T-helper 17 cell (primary cell): ENCODE measurements at regions not wholly inside any gene's neighbourhood (a gene's known extent, or its start where the extent isn't known, plus 50 kb on each side); places are given as distances from the start of the nearest gene placed in this dataset.
"Not testable (repeated sequence)": the region's sequence is repeated elsewhere in the genome, so short reads cannot be mapped to it uniquely, and the experiment has no call there.

Source experiments
- ATAC-seq: fragments of 150-1000 bp; cut with Tn5 transposase; 2 replicates; pipeline ENCODE4 v1.10.0; 2021; ENCODE audit warnings: mild to moderate bottlenecking, moderate library complexity
- DNase-seq, 3 donors: peaks; one replicate each; pipeline versions ENCODE4 v3.0.0 to v3.0.0-alpha.2; 2020 to 2021
- H3K9me3 ChIP-seq: one replicate; pipeline ENCODE4 v1.7.0; 2013; ENCODE audit warnings: low read length, mild to moderate bottlenecking; ENCODE audit not compliant: control insufficient read depth, poor library complexity, severe bottlenecking
- H3K27ac Mint-ChIP-seq: one replicate; pipeline ENCODE4 v1.8.0; 2022; ENCODE audit warnings: mild to moderate bottlenecking, moderate library complexity, mixed read lengths
- H3K27me3 Mint-ChIP-seq: one replicate; pipeline ENCODE4 v1.8.0; 2022; ENCODE audit warnings: mixed read lengths
- H3K36me3 Mint-ChIP-seq: one replicate; pipeline ENCODE4 v1.8.0; 2022; ENCODE audit warnings: low read depth, mixed read lengths
- H3K4me1 Mint-ChIP-seq: one replicate; pipeline ENCODE4 v1.8.0; 2022; ENCODE audit warnings: mild to moderate bottlenecking, mixed read lengths
- H3K4me3 Mint-ChIP-seq: one replicate; pipeline ENCODE4 v1.8.0; 2022; ENCODE audit warnings: mild to moderate bottlenecking, moderate library complexity, mixed read lengths

DNA sequence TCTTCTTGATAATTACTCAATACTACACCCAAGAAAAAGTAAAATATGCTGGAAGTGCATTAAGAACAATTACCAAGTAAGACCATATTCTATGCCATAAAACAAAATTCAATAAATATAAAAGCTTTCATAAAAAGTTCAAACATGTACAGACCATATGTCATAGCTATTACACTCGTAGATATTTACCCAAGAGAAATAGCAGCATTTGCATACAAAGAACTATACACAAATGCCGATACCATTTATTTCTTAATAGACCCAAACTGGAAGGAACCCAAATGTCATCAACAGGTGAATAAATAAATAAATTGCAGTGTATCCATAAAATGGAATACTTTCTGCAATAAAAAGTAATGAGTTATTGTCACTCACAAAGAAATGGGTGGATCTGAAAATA, 78.3 kb upstream of the SLC16A7 start:
- H3K9me3 ChIP-seq = no peaks in the 10 kb centered on the region
- ATAC-seq (no peak), DNase-seq (no peak)
- Mint-ChIP-seq H3K4me1 (peaks cover 5% of the 10 kb centered on the region), H3K27me3 (peaks cover 6% of the 10 kb centered on the region), H3K4me3 (no peak overlapping the region), H3K27ac (no peak overlapping the region), H3K36me3 (peaks cover 2% of the 10 kb centered on the region)

GRCh38 chr12:59500915-59501314, 94.9 kb upstream of the SLC16A7 start:
- peaks cover 7% of the 10 kb centered on the region for H3K4me1 Mint-ChIP-seq
- no peak for DNase-seq

DNA sequence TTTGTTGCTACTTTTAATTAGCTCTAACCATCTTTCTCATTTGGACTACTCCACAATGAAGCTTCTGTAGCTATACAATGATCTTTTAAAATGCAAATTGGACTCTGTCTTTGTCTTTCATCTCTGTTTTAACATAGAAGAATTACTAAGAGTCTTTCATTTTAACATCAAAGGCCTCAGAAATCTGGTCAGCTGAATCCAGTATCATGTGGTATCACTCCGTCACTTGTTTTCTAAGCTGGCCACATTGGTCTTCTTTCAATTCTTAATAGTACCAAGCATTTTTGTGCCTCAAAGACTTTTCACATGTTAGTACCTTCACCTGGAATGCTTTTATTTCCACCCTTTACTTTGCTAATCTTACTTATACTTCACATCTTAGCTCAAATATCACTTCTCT, 95.5 kb upstream of the SLC16A7 start:
- no peaks in the 10 kb centered on the region for H3K9me3 ChIP-seq
- no peak overlapping the region for H3K4me3 Mint-ChIP-seq
- H3K4me1 Mint-ChIP-seq = peaks cover 7% of the 10 kb centered on the region
- ATAC-seq = no peak
- no peak for DNase-seq
- H3K36me3 Mint-ChIP-seq = peaks cover 2% of the 10 kb centered on the region
- H3K27me3 Mint-ChIP-seq = no peaks in the 10 kb centered on the region
- H3K27ac Mint-ChIP-seq = no peak overlapping the region

More at GRCh38 chr12:59500915-59501314, 94.9 kb upstream of the SLC16A7 start:
- Mint-ChIP-seq H3K27me3 (no peaks in the 10 kb centered on the region), H3K36me3 (peaks cover 2% of the 10 kb centered on the region), H3K4me3 (no peak overlapping the region), H3K27ac (no peak overlapping the region)
- no peak for ATAC-seq
- no peaks in the 10 kb centered on the region for H3K9me3 ChIP-seq

- ATAC-seq = no peak
- no peaks in the 10 kb centered on the region for H3K27me3 Mint-ChIP-seq
- peaks cover 7% of the 10 kb centered on the region for H3K4me1 Mint-ChIP-seq
- no peak overlapping the region for H3K4me3 Mint-ChIP-seq
- H3K27ac Mint-ChIP-seq = no peak overlapping the region
- peaks cover 2% of the 10 kb centered on the region for H3K36me3 Mint-ChIP-seq
- H3K9me3 ChIP-seq = no peaks in the 10 kb centered on the region
- DNase-seq = no peak
These were observed 96.1 kb upstream of the SLC16A7 start for GRCh38 chr12:59499774-59500173.

GRCh38 chr12:59494617-59495016, 101.2 kb upstream of the SLC16A7 start:
- Mint-ChIP-seq H3K27ac (no peak overlapping the region), H3K4me1 (no peaks in the 10 kb centered on the region), H3K36me3 (no peaks in the 10 kb centered on the region), H3K4me3 (no peak overlapping the region), H3K27me3 (no peaks in the 10 kb centered on the region)
- H3K9me3 ChIP-seq = no peaks in the 10 kb centered on the region
- no peak for DNase-seq
- no peak for ATAC-seq

GRCh38 chr12:59491877-59492276, 104.0 kb upstream of the SLC16A7 start:
- DNase-seq = no peak
- Mint-ChIP-seq H3K4me1 (no peaks in the 10 kb centered on the region), H3K36me3 (no peaks in the 10 kb centered on the region), H3K27me3 (no peaks in the 10 kb centered on the region), H3K4me3 (no peak overlapping the region), H3K27ac (no peak overlapping the region)
- H3K9me3 ChIP-seq = no peaks in the 10 kb centered on the region
- no peak for ATAC-seq

- H3K9me3 ChIP-seq = no peaks in the 10 kb centered on the region
- no peaks in the 10 kb centered on the region for H3K27me3 Mint-ChIP-seq
- H3K4me3 Mint-ChIP-seq = no peak overlapping the region
- no peak overlapping the region for H3K27ac Mint-ChIP-seq
- H3K4me1 Mint-ChIP-seq = no peaks in the 10 kb centered on the region
- ATAC-seq (no peak), DNase-seq (no peak)
- H3K36me3 Mint-ChIP-seq = no peaks in the 10 kb centered on the region
These were observed 109.0 kb upstream of the SLC16A7 start for GRCh38 chr12:59486827-59487226.

GRCh38 chr12:59484575-59484974, 111.3 kb upstream of the SLC16A7 start:
- no peak for ATAC-seq
- DNase-seq = no peak
- H3K27ac Mint-ChIP-seq = no peak overlapping the region
- no peak overlapping the region for H3K4me3 Mint-ChIP-seq
- H3K36me3 Mint-ChIP-seq = no peaks in the 10 kb centered on the region
- H3K27me3 Mint-ChIP-seq = no peaks in the 10 kb centered on the region
- no peaks in the 10 kb centered on the region for H3K4me1 Mint-ChIP-seq
- H3K9me3 ChIP-seq = no peaks in the 10 kb centered on the region

DNA sequence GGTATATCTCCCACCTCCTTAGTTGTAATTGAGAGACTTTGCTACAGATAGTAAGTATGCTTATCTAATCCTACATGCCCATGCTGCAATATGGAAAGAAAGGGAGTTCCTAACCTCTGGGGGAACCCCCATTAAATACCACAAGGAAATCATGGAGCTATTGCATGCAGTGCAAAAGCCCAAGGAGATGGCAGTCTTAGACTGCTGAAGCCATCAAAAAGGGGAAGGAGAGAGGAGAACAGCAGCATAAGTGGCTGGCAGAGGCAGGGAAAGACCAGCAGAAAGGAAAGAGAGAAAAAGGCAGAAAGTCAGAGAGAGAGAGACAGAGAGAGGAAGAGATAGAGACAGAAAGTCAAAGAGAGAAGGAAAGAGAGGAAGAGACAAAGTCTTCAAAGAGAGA, 121.6 kb upstream of the SLC16A7 start:
- not testable (repeated sequence) for H3K4me1 Mint-ChIP-seq, H3K27ac Mint-ChIP-seq, ATAC-seq, H3K36me3 Mint-ChIP-seq, H3K9me3 ChIP-seq, H3K27me3 Mint-ChIP-seq, H3K4me3 Mint-ChIP-seq, DNase-seq

DNA sequence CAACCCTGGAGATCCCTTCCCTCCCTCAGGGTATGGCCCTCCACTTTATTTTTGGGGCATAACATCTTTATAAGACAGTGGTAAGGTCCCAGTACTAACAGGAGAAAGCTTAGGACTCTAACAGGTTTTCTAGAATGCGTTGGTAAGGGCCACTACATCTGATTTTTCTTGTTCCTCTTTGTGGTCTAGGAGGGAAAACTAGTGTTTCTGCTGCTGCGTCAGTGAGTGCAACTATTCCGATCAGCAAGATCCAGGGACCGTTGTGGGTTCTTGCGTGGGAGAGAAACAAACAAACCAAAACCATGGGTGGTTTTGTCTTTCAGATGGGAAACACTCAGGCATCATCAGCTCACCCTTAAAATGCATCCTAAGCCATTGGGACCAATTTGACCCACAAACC, 123.6 kb upstream of the SLC16A7 start:
- ATAC-seq (no peak), DNase-seq (no peak)
- H3K9me3 ChIP-seq = no peaks in the 10 kb centered on the region
- no peaks in the 10 kb centered on the region for H3K27me3 Mint-ChIP-seq
- H3K4me3 Mint-ChIP-seq = no peak overlapping the region
- no peaks in the 10 kb centered on the region for H3K4me1 Mint-ChIP-seq
- H3K36me3 Mint-ChIP-seq = no peaks in the 10 kb centered on the region
- H3K27ac Mint-ChIP-seq = no peak overlapping the region

DNA sequence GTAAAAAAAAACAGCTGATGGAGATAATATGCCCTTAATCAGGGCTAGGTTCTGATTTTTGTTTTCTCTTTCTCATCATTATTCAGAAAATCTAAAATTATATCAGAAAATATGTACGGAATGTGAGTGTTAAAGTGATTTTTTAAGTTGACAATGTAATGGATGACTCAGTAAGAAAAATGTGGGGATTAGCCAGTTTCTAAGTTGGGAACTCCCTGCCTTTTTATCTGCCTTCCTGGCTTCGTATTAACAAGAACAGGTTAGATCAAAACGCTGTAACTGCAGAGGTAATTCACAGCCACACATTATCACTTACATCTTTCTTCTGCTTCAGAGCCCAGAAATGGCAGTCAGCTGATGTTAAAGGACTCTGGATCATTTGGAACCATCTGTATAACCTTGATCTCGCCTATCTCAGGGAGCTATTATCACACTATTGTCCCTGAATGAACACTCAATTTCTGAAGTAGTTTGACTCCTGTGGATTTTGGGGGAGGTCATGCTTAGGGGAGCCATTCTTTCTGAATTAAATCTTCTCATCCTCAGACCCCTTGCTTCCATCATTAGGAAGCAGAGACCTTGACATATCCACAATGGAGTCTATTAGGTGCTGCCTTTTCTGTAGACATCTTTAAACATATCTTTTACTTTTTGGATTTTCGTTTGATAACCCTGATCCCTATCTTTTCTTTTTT, 135.7 kb upstream of the SLC16A7 start:
- no peaks in the 10 kb centered on the region for H3K9me3 ChIP-seq
- ATAC-seq = no peak
- H3K27me3 Mint-ChIP-seq = peaks cover 5% of the 10 kb centered on the region

GRCh38 chr12:59453475-59453874, 142.4 kb upstream of the SLC16A7 start:
- no peaks in the 10 kb centered on the region for H3K4me1 Mint-ChIP-seq
- no peak overlapping the region for H3K27ac Mint-ChIP-seq
- no peaks in the 10 kb centered on the region for H3K9me3 ChIP-seq
- no peak overlapping the region for H3K4me3 Mint-ChIP-seq
- no peaks in the 10 kb centered on the region for H3K27me3 Mint-ChIP-seq
- no peaks in the 10 kb centered on the region for H3K36me3 Mint-ChIP-seq
- DNase-seq = no peak
- ATAC-seq = no peak

More for the DNA sequence above, 135.7 kb upstream of the SLC16A7 start:
- DNase-seq = no peak
- Mint-ChIP-seq H3K4me3 (no peak overlapping the region), H3K36me3 (no peaks in the 10 kb centered on the region), H3K27ac (no peak overlapping the region), H3K4me1 (no peaks in the 10 kb centered on the region)

DNA sequence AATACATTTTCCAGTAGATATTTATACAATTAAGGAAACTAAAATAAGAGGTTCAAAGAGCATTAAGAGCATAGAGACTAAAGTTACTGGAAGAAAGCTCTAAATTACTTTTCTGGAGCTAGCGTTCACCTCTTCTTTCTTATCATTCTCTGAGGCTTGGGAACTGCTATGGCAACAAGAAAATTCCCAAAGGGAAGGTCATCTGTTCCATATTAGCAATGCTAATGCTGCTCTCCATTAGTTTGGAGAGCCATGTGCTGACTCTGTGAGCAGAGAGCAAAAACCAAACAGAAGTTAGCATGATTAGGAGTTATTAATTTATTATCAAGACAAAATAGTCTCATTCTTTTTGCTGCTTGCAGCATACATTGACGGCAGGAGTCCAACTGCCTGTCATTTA, 143.1 kb upstream of the SLC16A7 start:
- H3K9me3 ChIP-seq = no peaks in the 10 kb centered on the region
- no peak for ATAC-seq

DNA sequence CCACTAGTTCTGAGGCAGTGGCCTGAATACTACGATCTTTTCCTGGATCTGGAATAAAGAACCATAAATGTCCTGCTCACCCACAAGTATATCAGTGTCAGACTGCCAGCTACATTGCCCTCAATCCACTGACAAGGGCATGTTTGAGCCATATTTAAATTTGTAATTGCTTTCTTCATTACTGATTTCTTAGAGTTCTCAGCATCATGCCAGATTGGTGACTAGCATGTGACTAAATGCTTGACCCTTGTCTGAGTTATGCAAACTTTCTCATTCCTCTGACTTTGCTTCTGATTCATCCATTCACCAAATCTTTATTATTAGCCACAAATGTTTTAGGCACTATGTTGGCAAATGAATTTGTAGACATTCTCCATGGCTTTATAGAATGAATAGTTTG, 143.6 kb upstream of the SLC16A7 start:
- Mint-ChIP-seq H3K36me3 (peaks cover 2% of the 10 kb centered on the region), H3K4me1 (peaks cover 7% of the 10 kb centered on the region), H3K4me3 (no peak overlapping the region), H3K27me3 (no peaks in the 10 kb centered on the region), H3K27ac (no peak overlapping the region)
- DNase-seq = no peak
- no peaks in the 10 kb centered on the region for H3K9me3 ChIP-seq
- ATAC-seq = no peak

More for the DNA sequence above, 143.1 kb upstream of the SLC16A7 start:
- Mint-ChIP-seq H3K36me3 (peaks cover 2% of the 10 kb centered on the region), H3K27ac (no peak overlapping the region), H3K4me1 (peaks cover 4% of the 10 kb centered on the region), H3K4me3 (no peak overlapping the region), H3K27me3 (no peaks in the 10 kb centered on the region)
- no peak for DNase-seq
